Vagina (tissue), 2 donors: ENCODE measurements at regions not wholly inside any gene's neighbourhood (a gene's known extent, or its start where the extent isn't known, plus 50 kb on each side); places are given as distances from the start of the nearest gene placed in this dataset.
"Not testable (repeated sequence)": the region's sequence is repeated elsewhere in the genome, so short reads cannot be mapped to it uniquely, and the experiment has no call there.

Experiments used
- DNase-seq, 2 donors: peaks; one replicate each; pipeline ENCODE4 v3.0.0-alpha.2; 2017; ENCODE audit errors: extremely low spot score in 2 of 2
- H3K27ac ChIP-seq: fragments of 200-600 bp; sonication (generic); one replicate; pipeline ENCODE4 v1.5.1; 2019
- H3K27me3 ChIP-seq: fragments of 200-600 bp; sonication (generic); one replicate; pipeline ENCODE4 v1.5.1; 2019
- H3K36me3 ChIP-seq, 2 donors: fragments of 200-600 bp; sonication (generic); one replicate each; pipeline ENCODE4 v1.5.1; 2017 to 2019
- H3K4me1 ChIP-seq: fragments of 200-600 bp; sonication (generic); one replicate; pipeline ENCODE4 v1.5.1; 2019
- H3K4me3 ChIP-seq, 2 donors: fragments of 200-600 bp; sonication (generic); 1 replicate in 1 of 2; 2 replicates in 1 of 2; pipeline ENCODE4 v1.5.1; 2016 to 2019
- H3K9me3 ChIP-seq: fragments of 200-600 bp; sonication (generic); one replicate; pipeline ENCODE4 v1.5.1; 2019
- CTCF ChIP-seq, 3 experiments: fragments of 450-650 bp in 2 of 3; fragments of 200-600 bp in 1 of 3; sonication (generic) in 1 of 3; IDR thresholded peaks; one replicate each; pipeline ENCODE4 v1.5.1; 2017 to 2019; ENCODE audit warnings: antibody characterized with exemption in 3 of 3, mild to moderate bottlenecking in 2 of 3, moderate library complexity in 2 of 3
- POLR2A ChIP-seq, 2 donors: fragments of 450-650 bp; IDR thresholded peaks; one replicate each; pipeline ENCODE4 v1.6.1; 2017; ENCODE audit warnings: antibody characterized with exemption in 2 of 2, mild to moderate bottlenecking in 2 of 2, moderate library complexity in 2 of 2
- POLR2AphosphoS5 ChIP-seq, 2 donors: sonication (generic); formaldehyde crosslinking; IDR thresholded peaks; one replicate each; pipeline ENCODE4 v1.9.0; 2017; ENCODE audit warnings: antibody characterized with exemption in 2 of 2, mild to moderate bottlenecking in 2 of 2, low read depth in 1 of 2; ENCODE audit not compliant: insufficient read depth in 1 of 2
- intact Hi-C: fragments of 100-400 bp; cut with DNase I; formaldehyde crosslinking; loops from one replicate; pipeline ENCODE4 v1.15.1; 2023

- no peaks in the 10 kb centered on the region for H3K9me3 ChIP-seq
- H3K4me1 ChIP-seq = no peaks in the 10 kb centered on the region
- H3K27me3 ChIP-seq = no peaks in the 10 kb centered on the region
- H3K27ac ChIP-seq = no peak overlapping the region
- intact Hi-C loops = no loop called here
- DNase-seq = no peak
- no peaks in the 10 kb centered on the region for H3K36me3 ChIP-seq
- no peak overlapping the region for H3K4me3 ChIP-seq
- TF ChIP-seq POLR2A (IDR thresholded peaks at IDR 0.05) (no peak), POLR2AphosphoS5 (IDR thresholded peaks at IDR 0.05; ENCODE audit: insufficient read depth in 1 of 2, low read depth in 1 of 2) (no peak), CTCF (IDR thresholded peaks at IDR 0.05) (no peak)
Observed at GRCh38 chr17:27370776-27371175, 76.9 kb downstream of the WSB1 start.

GRCh38 chr17:27373695-27374094, 79.8 kb downstream of the WSB1 start:
- H3K4me3 ChIP-seq, intact Hi-C loops, H3K27ac ChIP-seq, H3K9me3 ChIP-seq, H3K27me3 ChIP-seq, H3K36me3 ChIP-seq, H3K4me1 ChIP-seq, DNase-seq: not testable (repeated sequence)

GRCh38 chr17:27376637-27377547, 79.4 kb upstream of the KSR1 start:
- intact Hi-C loops = no loop called here

GRCh38 chr17:27378482-27379175, 77.6 kb upstream of the KSR1 start:
- H3K27me3 ChIP-seq = no peaks in the 10 kb centered on the region
- H3K9me3 ChIP-seq = no peaks in the 10 kb centered on the region
- H3K4me3 ChIP-seq = peak overlapping the region in 1 of 2 donors; percentile 7
- intact Hi-C loops = no loop called here
- no peaks in the 10 kb centered on the region for H3K36me3 ChIP-seq
- TF ChIP-seq CTCF (IDR thresholded peaks at IDR 0.05) (no peak), POLR2A (IDR thresholded peaks at IDR 0.05) (no peak), POLR2AphosphoS5 (IDR thresholded peaks at IDR 0.05; ENCODE audit: insufficient read depth in 1 of 2, low read depth in 1 of 2) (no peak)
- peak overlapping the region; percentile 64 for H3K27ac ChIP-seq
- no peak for DNase-seq
- peaks cover 23% of the 10 kb centered on the region for H3K4me1 ChIP-seq

More at GRCh38 chr17:27376637-27377547, 79.4 kb upstream of the KSR1 start:
- Histone ChIP-seq H3K27ac (no peak overlapping the region), H3K27me3 (no peaks in the 10 kb centered on the region), H3K4me1 (peaks cover 23% of the 10 kb centered on the region), H3K9me3 (no peaks in the 10 kb centered on the region), H3K36me3 (no peaks in the 10 kb centered on the region), H3K4me3 (no peak overlapping the region)
- no peak for DNase-seq
- TF ChIP-seq POLR2AphosphoS5 (IDR thresholded peaks at IDR 0.05; ENCODE audit: insufficient read depth in 1 of 2, low read depth in 1 of 2) = no peak
- no peak for TF ChIP-seq POLR2A (IDR thresholded peaks at IDR 0.05)

GRCh38 chr17:27379888-27380533, 76.2 kb upstream of the KSR1 start:
- H3K4me1 ChIP-seq = peaks cover 23% of the 10 kb centered on the region
- H3K36me3 ChIP-seq = no peaks in the 10 kb centered on the region
- TF ChIP-seq POLR2A (IDR thresholded peaks at IDR 0.05) (no peak), POLR2AphosphoS5 (IDR thresholded peaks at IDR 0.05; ENCODE audit: insufficient read depth in 1 of 2, low read depth in 1 of 2) (peak in 1 of 2 donors; percentile 32)
- intact Hi-C loops = no loop called here
- DNase-seq = no peak
- no peaks in the 10 kb centered on the region for H3K27me3 ChIP-seq
- peak overlapping the region; percentile 14 to 33 for H3K4me3 ChIP-seq
- H3K27ac ChIP-seq = peak overlapping the region; percentile 64
- H3K9me3 ChIP-seq = no peaks in the 10 kb centered on the region

GRCh38 chr17:27380551-27380950, 75.7 kb upstream of the KSR1 start:
- H3K4me3 ChIP-seq = peak overlapping the region; percentile 14 to 33
- H3K4me1 ChIP-seq = peaks cover 23% of the 10 kb centered on the region
- intact Hi-C loops = no loop called here
- no peaks in the 10 kb centered on the region for H3K9me3 ChIP-seq
- H3K27ac ChIP-seq = peak overlapping the region; percentile 64
- no peaks in the 10 kb centered on the region for H3K36me3 ChIP-seq
- DNase-seq = no peak
- TF ChIP-seq CTCF (IDR thresholded peaks at IDR 0.05) = no peak
- no peak for TF ChIP-seq POLR2AphosphoS5 (IDR thresholded peaks at IDR 0.05; ENCODE audit: insufficient read depth in 1 of 2, low read depth in 1 of 2)
- TF ChIP-seq POLR2A (IDR thresholded peaks at IDR 0.05) = no peak
- H3K27me3 ChIP-seq = no peaks in the 10 kb centered on the region
